Parathyroid adenoma (tissue), 2 donors: ENCODE measurements at regions not wholly inside any gene's neighbourhood (a gene's known extent, or its start where the extent isn't known, plus 50 kb on each side); places are given as distances from the start of the nearest gene placed in this dataset.

Experiments used
- H2AFZ ChIP-seq: fragments of 300-600 bp; sonication (generic); one replicate; pipeline ENCODE4 v1.7.0; 2017; ENCODE audit warnings: antibody characterized with exemption, mild to moderate bottlenecking
- H3K27ac ChIP-seq: fragments of 300-600 bp; sonication (generic); one replicate; pipeline ENCODE4 v1.7.0; 2017
- H3K27me3 ChIP-seq: fragments of 300-600 bp; sonication (generic); one replicate; pipeline ENCODE4 v1.7.0; 2017; ENCODE audit warnings: low read length; ENCODE audit not compliant: control insufficient read depth, insufficient read depth
- H3K36me3 ChIP-seq: fragments of 300-600 bp; sonication (generic); one replicate; pipeline ENCODE4 v1.7.0; 2017; ENCODE audit warnings: low read length; ENCODE audit not compliant: control insufficient read depth, insufficient read depth
- H3K4me1 ChIP-seq: fragments of 300-600 bp; sonication (generic); one replicate; pipeline ENCODE4 v1.7.0; 2017; ENCODE audit warnings: control low read depth
- H3K4me2 ChIP-seq: fragments of 300-600 bp; sonication (generic); one replicate; pipeline ENCODE4 v1.7.0; 2017; ENCODE audit warnings: low read length
- H3K4me3 ChIP-seq: fragments of 300-600 bp; sonication (generic); one replicate; pipeline ENCODE4 v1.7.0; 2017; ENCODE audit warnings: low read depth, low read length
- H3K79me2 ChIP-seq: fragments of 300-600 bp; sonication (generic); one replicate; pipeline ENCODE4 v1.7.0; 2017; ENCODE audit warnings: control low read depth
- H3K9ac ChIP-seq: fragments of 300-600 bp; sonication (generic); one replicate; pipeline ENCODE4 v1.7.0; 2017; ENCODE audit warnings: mild to moderate bottlenecking
- H3K9me3 ChIP-seq: fragments of 300-600 bp; sonication (generic); one replicate; pipeline ENCODE4 v1.7.0; 2017; ENCODE audit warnings: low read length; ENCODE audit not compliant: control insufficient read depth
- TF ChIP-seq, protein P1 (sequence below): fragments of 300-600 bp; sonication (generic); IDR thresholded peaks from one replicate; pipeline ENCODE4 v1.7.0; 2017; ENCODE audit warnings: antibody characterized with exemption, mild to moderate bottlenecking
- donor health status: primary hyperparathyroidism.

DNA sequence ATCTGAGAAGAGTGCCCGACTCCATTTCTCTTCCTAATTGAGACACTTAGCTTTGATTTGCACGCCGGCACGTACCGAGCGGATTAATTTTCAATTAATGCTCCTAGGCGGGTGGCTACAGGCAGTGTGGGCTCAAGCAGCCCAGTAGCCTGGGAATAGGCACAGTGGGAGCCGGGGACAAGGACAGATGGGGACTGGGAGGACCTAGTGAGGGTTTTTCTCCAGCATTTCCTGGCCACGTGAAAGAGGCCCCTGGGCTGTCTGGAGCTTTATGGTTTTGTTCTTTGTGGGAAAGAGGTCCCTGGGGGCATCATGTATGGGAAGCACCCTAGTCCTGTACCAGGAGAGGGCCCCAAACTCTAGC lies 78.6 kb upstream of the CSF3R start:
- TF ChIP-seq, protein P1, sequence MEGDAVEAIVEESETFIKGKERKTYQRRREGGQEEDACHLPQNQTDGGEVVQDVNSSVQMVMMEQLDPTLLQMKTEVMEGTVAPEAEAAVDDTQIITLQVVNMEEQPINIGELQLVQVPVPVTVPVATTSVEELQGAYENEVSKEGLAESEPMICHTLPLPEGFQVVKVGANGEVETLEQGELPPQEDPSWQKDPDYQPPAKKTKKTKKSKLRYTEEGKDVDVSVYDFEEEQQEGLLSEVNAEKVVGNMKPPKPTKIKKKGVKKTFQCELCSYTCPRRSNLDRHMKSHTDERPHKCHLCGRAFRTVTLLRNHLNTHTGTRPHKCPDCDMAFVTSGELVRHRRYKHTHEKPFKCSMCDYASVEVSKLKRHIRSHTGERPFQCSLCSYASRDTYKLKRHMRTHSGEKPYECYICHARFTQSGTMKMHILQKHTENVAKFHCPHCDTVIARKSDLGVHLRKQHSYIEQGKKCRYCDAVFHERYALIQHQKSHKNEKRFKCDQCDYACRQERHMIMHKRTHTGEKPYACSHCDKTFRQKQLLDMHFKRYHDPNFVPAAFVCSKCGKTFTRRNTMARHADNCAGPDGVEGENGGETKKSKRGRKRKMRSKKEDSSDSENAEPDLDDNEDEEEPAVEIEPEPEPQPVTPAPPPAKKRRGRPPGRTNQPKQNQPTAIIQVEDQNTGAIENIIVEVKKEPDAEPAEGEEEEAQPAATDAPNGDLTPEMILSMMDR: no peak
- H3K27me3 ChIP-seq: no peaks in the 10 kb centered on the region

DNA sequence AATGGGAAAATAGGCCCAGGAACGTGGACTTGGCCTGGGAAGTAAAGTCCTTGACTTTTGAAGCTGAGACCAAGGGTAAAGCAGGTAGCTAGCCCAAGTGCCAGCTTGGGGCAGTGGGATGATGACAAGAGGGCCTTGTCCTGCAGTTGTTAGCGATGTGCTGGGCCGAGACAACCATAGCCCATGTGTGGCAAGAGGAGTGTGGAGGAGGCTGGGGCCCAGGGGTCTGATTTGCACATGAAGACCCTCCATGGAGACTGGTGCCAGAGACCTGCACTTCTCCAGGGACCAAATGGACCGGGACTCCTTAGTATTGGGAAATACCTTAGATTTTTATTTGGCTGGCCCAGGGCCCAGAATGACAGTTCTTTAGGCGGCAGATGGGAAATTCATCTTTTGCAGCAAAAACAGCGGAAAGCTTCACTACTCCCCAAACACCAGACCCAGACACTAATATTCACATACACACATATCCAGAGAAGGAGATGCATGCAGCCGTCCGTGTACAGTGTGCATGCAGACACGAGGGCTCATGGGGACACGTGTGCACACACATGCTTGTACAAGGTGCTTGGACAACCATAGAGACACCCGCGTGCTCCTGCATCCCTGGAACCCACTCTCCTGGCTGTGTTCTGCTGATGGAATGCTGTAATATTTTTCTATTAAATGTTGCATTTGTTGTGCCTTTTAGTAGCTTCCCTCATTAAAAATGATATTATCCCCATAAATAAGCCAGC lies 78.1 kb upstream of the CSF3R start:
- H3K9ac ChIP-seq: no peak overlapping the region
- no peak overlapping the region for H3K27ac ChIP-seq
- H3K36me3 ChIP-seq: no peaks in the 10 kb centered on the region
- no peak overlapping the region for H2AFZ ChIP-seq
- H3K4me1 ChIP-seq: no peaks in the 10 kb centered on the region
- H3K4me3 ChIP-seq: no peak overlapping the region
- no peaks in the 10 kb centered on the region for H3K9me3 ChIP-seq
- H3K27me3 ChIP-seq: no peaks in the 10 kb centered on the region
- H3K4me2 ChIP-seq: no peak overlapping the region
- H3K79me2 ChIP-seq: no peaks in the 10 kb centered on the region
- TF ChIP-seq, protein P1: no peak

More for the DNA sequence above, 78.6 kb upstream of the CSF3R start:
- H3K79me2 ChIP-seq: no peaks in the 10 kb centered on the region
- no peaks in the 10 kb centered on the region for H3K36me3 ChIP-seq
- no peak overlapping the region for H2AFZ ChIP-seq
- no peak overlapping the region for H3K4me2 ChIP-seq
- H3K27ac ChIP-seq: no peak overlapping the region
- H3K4me1 ChIP-seq: no peaks in the 10 kb centered on the region
- H3K9ac ChIP-seq: no peak overlapping the region
- H3K9me3 ChIP-seq: no peaks in the 10 kb centered on the region
- no peak overlapping the region for H3K4me3 ChIP-seq

DNA sequence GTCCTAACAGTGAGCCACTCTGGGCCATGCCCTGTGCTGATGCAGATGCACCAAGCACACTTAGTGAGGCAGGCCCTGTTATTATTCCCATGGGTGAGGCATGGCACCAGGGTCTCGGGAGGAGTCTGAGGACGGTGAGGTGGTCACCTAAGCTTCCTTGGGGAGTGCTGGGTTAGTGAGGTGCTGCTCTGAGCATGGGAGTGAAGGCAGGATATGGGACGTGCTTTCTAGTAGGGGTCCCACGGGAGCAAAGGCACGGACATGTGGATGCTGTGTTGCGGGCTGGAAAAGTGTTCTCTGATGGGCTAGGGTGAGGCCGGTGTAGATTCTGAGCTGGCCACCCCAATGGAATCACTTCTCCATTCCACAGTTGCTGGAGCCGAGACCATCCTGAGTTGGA lies 77.5 kb upstream of the CSF3R start:
- no peak overlapping the region for H2AFZ ChIP-seq

DNA sequence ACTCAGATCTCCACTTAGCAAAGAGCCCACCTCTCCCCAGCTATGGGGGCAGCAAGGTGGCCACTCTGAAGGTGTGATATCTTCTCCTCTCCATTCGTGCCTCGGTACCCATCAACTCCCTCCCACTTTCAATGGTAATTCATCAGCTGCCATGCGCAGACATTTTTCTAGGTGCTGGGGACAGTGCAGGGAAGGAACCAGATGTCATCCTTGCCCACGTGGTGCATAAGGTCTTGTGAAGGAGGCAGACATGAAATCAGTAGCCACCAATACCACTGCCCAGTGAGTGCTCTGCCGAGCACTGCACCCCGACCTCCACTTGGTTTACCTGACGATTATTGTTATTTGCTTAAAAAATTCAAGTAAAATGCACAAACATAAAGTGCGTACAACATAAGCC lies 76.3 kb upstream of the CSF3R start:
- Histone ChIP-seq H3K27me3 (peaks cover 3% of the 10 kb centered on the region), H3K36me3 (no peaks in the 10 kb centered on the region), H3K4me1 (no peaks in the 10 kb centered on the region), H3K4me2 (no peak overlapping the region), H3K4me3 (no peak overlapping the region), H3K79me2 (no peaks in the 10 kb centered on the region), H3K9ac (no peak overlapping the region), H2AFZ (no peak overlapping the region), H3K9me3 (no peaks in the 10 kb centered on the region), H3K27ac (no peak overlapping the region)
- TF ChIP-seq, protein P1: no peak

More for the DNA sequence above, 77.5 kb upstream of the CSF3R start:
- Histone ChIP-seq H3K27me3 (no peaks in the 10 kb centered on the region), H3K4me2 (no peak overlapping the region), H3K4me3 (no peak overlapping the region), H3K36me3 (no peaks in the 10 kb centered on the region), H3K9me3 (no peaks in the 10 kb centered on the region), H3K4me1 (no peaks in the 10 kb centered on the region), H3K79me2 (no peaks in the 10 kb centered on the region), H3K27ac (no peak overlapping the region), H3K9ac (no peak overlapping the region)
- TF ChIP-seq, protein P1: no peak
